Activated CD4-positive, alpha-beta T cell treated with anti-CD3 and anti-CD28 coated beads, Interleukin-2, amount 50 U/mL, for 48 hours (primary cell): ENCODE measurements at regions not wholly inside any gene's neighbourhood (a gene's known extent, or its start where the extent isn't known, plus 50 kb on each side); places are given as distances from the start of the nearest gene placed in this dataset.

Experiments
- DNase-seq, 2 experiments: peaks; one replicate each; pipeline ENCODE4 v3.0.0-alpha.2; 2020

- DNase-seq, result no peak
These were observed 78.8 kb upstream of the CCDC85A start for GRCh38 chr2:56104962-56105361.

DNA sequence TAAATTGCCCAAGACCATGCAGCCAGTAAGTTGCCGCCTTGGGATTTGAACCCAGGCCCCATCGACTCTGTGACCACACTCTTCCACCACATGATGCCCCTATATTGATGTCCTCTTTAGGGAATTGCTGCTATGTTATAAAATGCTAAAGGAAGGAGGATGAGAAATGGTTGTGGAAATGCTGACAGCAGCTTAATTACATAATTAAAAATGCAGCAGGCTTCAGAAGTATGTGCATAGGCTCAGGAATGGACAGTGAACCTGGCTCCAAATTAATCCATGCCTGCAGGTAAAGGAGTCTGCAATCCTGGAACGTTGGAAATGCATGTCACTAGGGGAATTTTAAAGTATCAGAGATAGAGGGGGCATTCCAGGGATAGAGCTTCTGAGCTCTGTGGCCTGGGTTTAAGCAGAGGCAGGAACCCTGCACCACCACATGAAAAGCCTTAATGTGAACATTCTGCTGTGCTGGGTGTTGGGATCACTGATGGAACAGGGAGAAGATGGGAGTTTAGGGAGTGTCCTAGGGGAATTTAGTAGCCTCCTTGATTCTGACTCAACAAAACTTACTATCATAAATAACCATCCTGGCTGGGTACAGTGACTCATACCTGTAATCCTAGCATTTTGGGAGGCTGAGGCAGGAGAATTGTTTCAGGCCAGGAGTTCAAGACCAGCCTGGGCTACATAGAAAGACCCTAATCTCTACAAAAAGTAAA is 76.1 kb upstream of the CCDC85A start:
- no peak for DNase-seq

DNA sequence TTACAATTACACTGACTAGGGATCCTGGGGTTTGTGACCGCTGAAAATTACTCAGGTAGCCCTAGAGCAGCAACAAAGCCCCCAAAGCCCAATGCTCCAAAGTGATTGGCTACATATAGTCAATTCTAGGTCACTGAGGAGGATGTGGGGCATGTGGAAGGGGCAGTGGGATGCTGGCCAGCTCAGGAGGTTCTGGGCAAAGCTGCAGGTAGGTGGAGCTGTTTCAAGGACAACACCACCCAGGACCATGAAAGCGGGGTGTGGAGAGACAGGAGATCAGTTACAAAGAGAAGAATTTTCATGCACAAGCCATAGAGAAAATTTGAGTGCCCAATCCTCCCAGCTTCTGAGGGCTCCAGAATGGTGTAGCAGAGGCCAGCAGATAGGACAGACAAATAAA is 75.0 kb upstream of the CCDC85A start:
- no peak for DNase-seq

DNA sequence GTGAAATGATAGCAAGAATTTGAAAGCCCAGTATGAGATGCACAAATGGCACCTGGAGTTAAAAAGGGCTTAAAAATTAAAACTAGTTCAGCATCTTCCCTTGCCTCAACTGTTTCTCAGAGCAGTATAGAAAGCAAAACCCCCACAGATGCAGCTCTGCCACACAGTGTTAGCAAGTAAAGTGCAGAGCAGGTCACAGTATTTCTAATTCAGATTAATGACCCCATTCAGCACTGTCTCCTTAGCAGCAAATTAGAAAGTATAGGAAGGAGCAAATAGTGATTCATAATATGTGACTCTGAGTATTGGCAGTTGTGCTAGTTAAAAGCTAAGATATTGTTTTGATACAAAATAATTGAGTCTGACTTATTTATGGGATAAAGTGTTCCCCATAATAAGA is 73.8 kb upstream of the CCDC85A start:
- no peak for DNase-seq

DNA sequence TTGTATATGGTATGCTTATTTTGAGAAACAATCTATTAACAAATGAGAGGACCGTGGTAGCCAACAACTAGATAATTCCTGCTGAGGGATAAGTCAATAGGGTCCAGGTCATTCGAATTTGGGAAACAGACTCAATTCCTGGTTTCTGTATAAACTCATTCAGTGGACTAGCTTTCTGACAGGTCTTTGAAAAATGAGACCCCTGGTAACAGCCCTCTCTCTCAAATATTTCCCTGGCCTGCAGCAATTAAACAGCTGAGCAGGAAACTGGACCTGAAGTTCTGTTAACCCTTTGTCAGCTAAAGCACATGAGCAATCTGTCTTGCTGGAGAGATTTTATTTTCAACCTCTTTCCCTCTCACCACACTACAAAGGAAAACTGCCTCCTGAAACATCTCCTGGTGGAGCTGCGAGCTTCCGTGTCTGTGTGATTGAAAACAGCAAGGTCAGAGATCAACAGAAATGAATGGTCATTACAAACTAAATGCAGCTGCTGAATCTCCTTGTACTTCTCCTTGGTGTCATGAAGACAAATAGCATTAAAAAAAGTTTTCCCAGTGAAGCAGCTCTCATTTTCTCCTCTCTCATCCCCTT is 70.3 kb upstream of the CCDC85A start:
- no peak for DNase-seq

DNA sequence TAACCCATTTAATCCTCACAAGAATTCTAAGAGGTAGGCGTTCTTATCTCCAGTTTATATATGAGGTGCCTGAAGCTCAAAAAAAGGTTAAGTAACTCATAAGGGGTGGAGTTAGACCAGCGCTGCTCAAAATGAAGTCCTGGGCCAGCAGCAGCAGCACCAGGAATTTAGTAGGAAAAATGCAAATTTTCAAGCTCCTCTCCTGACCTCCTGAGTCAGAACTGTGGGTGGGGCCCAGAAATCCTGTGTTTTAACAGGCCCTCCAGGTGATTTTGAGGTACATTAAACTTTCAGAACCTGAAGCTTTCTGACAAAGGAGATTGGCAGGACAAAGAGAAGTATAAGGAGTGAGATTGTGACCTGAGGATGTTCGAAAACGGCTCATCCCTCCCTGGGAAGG is 66.0 kb upstream of the CCDC85A start:
- DNase-seq, result no peak

DNA sequence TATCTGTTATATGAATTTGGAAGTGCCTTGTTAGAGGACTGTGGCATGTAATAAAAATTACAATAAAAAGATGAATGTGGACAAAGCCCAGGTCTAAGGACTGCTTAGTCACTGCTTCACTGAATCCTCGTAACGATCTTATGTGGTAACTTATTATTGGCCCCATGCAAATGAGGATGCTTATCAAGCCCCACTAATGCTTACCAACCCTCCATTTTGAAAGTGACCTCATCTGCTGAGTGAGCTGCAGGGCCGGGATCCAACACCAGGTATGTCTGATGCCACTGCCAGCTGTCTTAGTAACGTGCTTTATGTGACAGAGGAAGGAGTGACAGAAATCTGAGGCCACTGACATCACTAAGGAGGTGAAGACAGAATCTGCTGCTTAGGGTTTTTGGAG is 65.3 kb upstream of the CCDC85A start:
- no peak for DNase-seq

- no peak for DNase-seq
These were observed 61.8 kb upstream of the CCDC85A start for GRCh38 chr2:56121995-56122394.

GRCh38 chr2:56123538-56123937 is 60.3 kb upstream of the CCDC85A start:
- DNase-seq, result no peak

DNA sequence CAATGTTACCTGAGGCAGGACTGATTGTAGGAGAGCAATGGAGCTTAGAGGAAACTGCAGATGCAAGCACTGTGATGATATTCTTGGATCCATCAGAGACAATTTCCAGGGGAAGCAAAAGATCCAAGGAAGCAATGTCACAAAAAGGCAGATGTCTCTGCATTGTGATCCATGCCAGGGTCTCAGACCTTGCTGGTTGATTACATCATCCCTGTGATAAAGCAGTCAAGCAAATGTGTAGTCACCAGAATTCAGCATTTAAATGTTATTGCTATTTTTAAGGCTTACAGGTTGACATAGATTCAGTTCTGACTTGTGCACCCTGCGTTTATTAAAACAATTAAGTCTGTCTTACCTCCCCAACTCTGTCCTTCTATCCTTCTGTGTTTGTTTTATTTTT is 56.8 kb upstream of the CCDC85A start:
- DNase-seq, result no peak

GRCh38 chr2:56127463-56128152 is 56.2 kb upstream of the CCDC85A start:
- no peak for DNase-seq

DNA sequence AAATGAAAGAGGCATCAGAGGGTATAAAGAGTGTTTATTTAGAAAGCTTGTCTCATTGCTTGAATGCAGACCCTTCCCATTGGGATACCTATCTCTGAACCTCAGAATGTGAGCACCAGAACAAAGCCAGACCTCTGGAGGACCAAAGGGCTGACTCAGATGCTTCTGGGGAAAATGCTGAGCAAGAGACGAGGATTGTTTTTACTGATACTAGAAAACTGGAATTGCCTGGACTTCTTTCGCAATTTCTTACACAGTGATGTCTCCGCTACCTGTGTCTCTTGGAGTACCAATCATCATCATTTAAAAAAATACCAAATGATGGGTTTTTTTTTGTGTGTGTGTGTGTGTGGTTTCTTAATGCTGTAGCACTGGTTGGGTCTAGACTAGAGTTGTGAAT is 55.6 kb upstream of the CCDC85A start:
- DNase-seq, result no peak

DNA sequence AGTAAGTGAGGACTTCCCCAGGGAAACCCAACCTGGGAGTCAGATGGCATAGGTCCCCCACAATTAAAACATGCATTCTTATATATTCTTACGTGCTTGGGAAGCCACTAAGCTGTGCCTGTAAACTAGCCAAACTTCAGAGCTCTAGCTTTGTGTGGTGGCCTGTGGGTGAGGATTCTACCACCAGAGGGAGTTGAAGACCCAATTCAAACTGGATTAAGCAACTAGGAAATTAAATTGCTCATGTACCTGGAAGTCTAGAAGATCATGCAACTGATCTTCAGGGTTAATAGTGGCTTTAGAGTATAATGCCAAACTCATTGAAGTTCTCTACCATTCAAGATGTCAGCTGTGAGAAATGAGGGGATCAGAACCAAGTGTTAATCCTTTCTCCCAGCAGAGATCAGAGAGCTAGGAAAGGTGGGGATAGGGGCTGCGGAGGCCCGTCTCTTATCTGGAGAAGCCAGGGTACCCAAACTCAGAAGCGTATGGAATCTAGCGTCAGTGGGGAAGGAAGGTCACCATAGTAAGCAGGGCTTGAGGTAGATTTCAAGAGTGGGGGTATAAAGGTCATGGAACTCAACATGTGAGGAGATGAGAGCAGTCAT is 53.2 kb upstream of the CCDC85A start:
- DNase-seq, result peak in 1 of 2 experiments; percentile 3

DNA sequence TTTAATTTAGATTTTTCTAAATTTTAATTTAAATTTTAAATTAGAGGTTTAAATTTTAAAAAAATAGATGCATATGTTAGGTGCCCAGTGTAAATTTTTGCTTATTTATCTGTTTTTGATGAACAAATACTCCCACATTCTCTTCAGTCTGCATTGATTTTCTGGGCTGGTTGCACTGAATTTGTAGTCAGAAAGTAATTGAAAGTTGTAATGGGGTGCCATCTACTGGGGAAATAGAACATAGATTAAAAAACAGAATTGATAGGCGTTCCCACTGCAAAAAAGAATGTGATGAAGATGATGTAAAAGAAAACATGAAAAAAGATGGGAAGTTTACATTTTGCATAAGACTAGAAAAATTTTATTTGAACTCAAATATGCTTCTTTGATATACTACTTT is 51.7 kb upstream of the CCDC85A start:
- no peak for DNase-seq

DNA sequence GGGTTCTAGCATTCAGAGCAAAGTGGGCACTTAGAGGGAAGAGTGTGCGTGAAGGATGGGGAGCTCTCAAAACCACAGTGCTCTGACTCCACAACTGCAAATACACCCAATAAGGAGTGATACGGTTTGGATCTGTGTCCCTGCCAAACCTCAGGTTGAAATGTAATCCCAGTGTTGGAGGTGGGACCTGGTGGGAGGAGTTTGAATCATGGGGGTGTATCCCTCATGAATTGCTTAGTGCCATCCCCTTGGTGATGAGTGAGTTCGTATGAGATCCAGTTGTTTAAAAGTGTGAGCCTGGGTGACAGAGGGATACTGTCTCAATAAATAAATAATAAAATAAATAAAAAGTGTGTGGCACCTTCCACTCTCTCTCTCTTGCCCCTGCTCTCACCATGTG is 50.3 kb upstream of the CCDC85A start:
- no peak for DNase-seq

- no peak for DNase-seq
These were observed 49.7 kb upstream of the CCDC85A start for GRCh38 chr2:56133931-56134629.
